ENCODE measurements at regions not wholly inside any gene's neighbourhood (a gene's known extent, or its start where the extent isn't known, plus 50 kb on each side); places are given as distances from the start of the nearest gene placed in this dataset.

DNA sequence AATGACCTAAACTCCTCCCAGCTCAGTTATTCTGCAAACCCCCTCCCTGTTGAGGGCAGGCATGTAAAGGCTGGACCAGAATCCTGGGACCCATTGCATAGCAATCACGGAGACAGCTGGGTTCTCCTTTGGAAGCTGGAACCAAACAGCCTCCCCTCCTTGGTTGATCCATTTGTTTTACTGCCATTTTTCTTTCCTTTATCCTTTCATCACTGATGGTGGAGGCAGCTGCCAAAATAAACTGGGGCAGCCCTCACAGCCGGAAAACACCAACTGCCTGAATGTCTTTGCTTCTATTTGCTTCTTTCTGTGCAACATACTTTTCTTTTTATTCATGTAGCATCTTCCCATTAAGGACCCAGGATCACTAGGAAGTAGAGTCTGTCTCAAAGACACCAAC lies 150.0 kb upstream of the SYT13 start:
- no peaks in the 10 kb centered on the region for H4K20me1 ChIP-seq (ENCODE audit: insufficient read depth, low read length)
- no peak overlapping the region for H2AFZ ChIP-seq (replicated peaks; ENCODE audit: low read length, poor library complexity)
- no peaks in the 10 kb centered on the region for H3K9me3 ChIP-seq (ENCODE audit: control insufficient read depth, insufficient read depth, low read length)
- no peak overlapping the region for H3K4me2 ChIP-seq (ENCODE audit: low read depth, low read length)
- H4K91ac ChIP-seq (ENCODE audit: insufficient read depth, low read depth, low read length) = no peak overlapping the region
- no peak overlapping the region for H2BK20ac ChIP-seq (ENCODE audit: low read depth, low read length)
- DNase-seq = no peak
- no peak overlapping the region for H3K4me3 ChIP-seq (ENCODE audit: insufficient read depth, low read depth, low read length)
- no peak overlapping the region for H3K27ac ChIP-seq (ENCODE audit: insufficient read depth, low read length)
- no peak overlapping the region for H3K56ac ChIP-seq (ENCODE audit: extremely low read depth, insufficient read depth, low read length)
- ChIA-PET CTCF (no interaction called here), POLR2A (ENCODE audit: unreplicated experiment) (no interaction called here)
- no peak overlapping the region for H2AK5ac ChIP-seq (ENCODE audit: low read depth, low read length)
- H2BK15ac ChIP-seq (ENCODE audit: low read depth, low read length) = no peak overlapping the region
- H3K36me3 ChIP-seq (ENCODE audit: control insufficient read depth, insufficient read depth, low read length) = no peaks in the 10 kb centered on the region
- no peak overlapping the region for H2BK5ac ChIP-seq (ENCODE audit: low read depth, low read length, poor library complexity, severe bottlenecking)
- no peak for ATAC-seq (ENCODE audit: low read depth)
- WGBS, 2 experiments (ENCODE audit: extremely low coverage in 2 of 2, insufficient read length in 1 of 2) = no CpG with 5 or more reads among the region's 2 CpGs
- no peak overlapping the region for H4K8ac ChIP-seq (ENCODE audit: low read depth in 2 of 2, low read length in 2 of 2)
- no peak overlapping the region for H4K5ac ChIP-seq (ENCODE audit: low read depth, low read length)
- in situ Hi-C loops (cut with MboI; ENCODE audit: low sequenced_read_pairs) = no loop called here
- H2AK9ac ChIP-seq (replicated peaks; ENCODE audit: low read depth, low read length, poor library complexity) = no peak overlapping the region
- BruUV-seq (replicated peaks) = no TSS peak
- dilution Hi-C loops (cut with HindIII; ENCODE audit: low sequenced_read_pairs, unreplicated experiment) = no loop called here
- TF ChIP-seq CHD1 (IDR thresholded peaks at IDR 0.05; ENCODE audit: low read depth, low read length) (no peak), MAFK (IDR thresholded peaks at IDR 0.05; ENCODE audit: low read depth, low read length) (no peak), SMC3 (IDR thresholded peaks at IDR 0.05; ENCODE audit: low read depth, low read length) (no peak), BHLHE40 (IDR thresholded peaks at IDR 0.05; ENCODE audit: low read depth, low read length) (no peak)
- TF ChIP-seq, protein P1, sequence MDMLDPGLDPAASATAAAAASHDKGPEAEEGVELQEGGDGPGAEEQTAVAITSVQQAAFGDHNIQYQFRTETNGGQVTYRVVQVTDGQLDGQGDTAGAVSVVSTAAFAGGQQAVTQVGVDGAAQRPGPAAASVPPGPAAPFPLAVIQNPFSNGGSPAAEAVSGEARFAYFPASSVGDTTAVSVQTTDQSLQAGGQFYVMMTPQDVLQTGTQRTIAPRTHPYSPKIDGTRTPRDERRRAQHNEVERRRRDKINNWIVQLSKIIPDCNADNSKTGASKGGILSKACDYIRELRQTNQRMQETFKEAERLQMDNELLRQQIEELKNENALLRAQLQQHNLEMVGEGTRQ (IDR thresholded peaks at IDR 0.05; ENCODE audit: low read depth, low read length) = no peak
- no peak overlapping the region for H2BK120ac ChIP-seq (ENCODE audit: low read depth, low read length)
- no peaks in the 10 kb centered on the region for H3K9me1 ChIP-seq (ENCODE audit: insufficient read depth, low read length)
- intact Hi-C loops (cut with micrococcal nuclease) = no loop called here
- no peaks in the 10 kb centered on the region for H3K79me1 ChIP-seq (ENCODE audit: low read depth in 1 of 2, low read length in 2 of 2)
- H3K9ac ChIP-seq (ENCODE audit: low read depth, low read length) = no peak overlapping the region
- no peak overlapping the region for H3K23ac ChIP-seq (ENCODE audit: low read depth, low read length)
- H3K27me3 ChIP-seq (ENCODE audit: control insufficient read depth, insufficient read depth, low read length) = peaks cover 9% of the 10 kb centered on the region
- H3K4ac ChIP-seq (ENCODE audit: low read depth, low read length) = no peak overlapping the region
- H3K4me1 ChIP-seq (ENCODE audit: control insufficient read depth, insufficient read depth, low read length) = no peaks in the 10 kb centered on the region
- H3K14ac ChIP-seq (replicated peaks; ENCODE audit: low read depth, low read length) = no peak overlapping the region
- H3K18ac ChIP-seq (ENCODE audit: low read depth, low read length) = no peak overlapping the region

Data from IMR-90 (cell line).